Body of pancreas (tissue), 4 donors: ENCODE measurements at regions not wholly inside any gene's neighbourhood (a gene's known extent, or its start where the extent isn't known, plus 50 kb on each side); places are given as distances from the start of the nearest gene placed in this dataset.

ENCODE experiments used
- ATAC-seq: fragments of 150-250 bp; one replicate; pipeline ENCODE4 v1.9.1; 2016
- DNase-seq, 4 donors: peaks; one replicate each; pipeline ENCODE4 v3.0.0-alpha.2; 2019
- H3K27ac ChIP-seq, 4 donors: fragments of 200-600 bp; sonication (generic); 1 replicate in 3 of 4; 2 replicates in 1 of 4; pipeline versions ENCODE4 v1.5.1 to v1.6.1; 2016 to 2019; ENCODE audit warnings: mild to moderate bottlenecking in 1 of 4, mixed read lengths in 1 of 4, moderate library complexity in 1 of 4
- H3K27me3 ChIP-seq, 2 donors: fragments of 200-600 bp; sonication (generic); one replicate each; pipeline ENCODE4 v1.6.0; 2016; ENCODE audit warnings: mild to moderate bottlenecking in 1 of 2
- H3K36me3 ChIP-seq, 2 donors: fragments of 200-600 bp; sonication (generic); replicated peaks in 1 of 2; 2 replicates each; pipeline ENCODE4 v1.5.1; 2016; ENCODE audit warnings: low read depth in 2 of 2; ENCODE audit not compliant: insufficient read depth in 1 of 2
- H3K4me1 ChIP-seq: fragments of 200-600 bp; sonication (generic); one replicate; pipeline ENCODE4 v1.6.0; 2016
- H3K4me3 ChIP-seq, 2 donors: fragments of 200-600 bp; sonication (generic); 1 replicate in 1 of 2; 2 replicates in 1 of 2; pipeline ENCODE4 v1.5.1; 2016 to 2019
- H3K9me3 ChIP-seq, 3 donors: fragments of 200-600 bp; sonication (generic); 1 replicate in 2 of 3; 2 replicates in 1 of 3; pipeline ENCODE4 v1.5.1; 2016
- CTCF ChIP-seq, 7 experiments: fragments of 450-650 bp in 4 of 7; fragments of 200-600 bp in 3 of 7; sonication (generic) in 3 of 7; IDR thresholded peaks; one replicate each; pipeline ENCODE4 v1.5.1; 2016 to 2019; ENCODE audit warnings: antibody characterized with exemption in 7 of 7
- POLR2A ChIP-seq, 3 donors: fragments of 450-650 bp; IDR thresholded peaks; one replicate each; pipeline ENCODE4 v1.6.1; 2016; ENCODE audit warnings: antibody characterized with exemption in 3 of 3, mild to moderate bottlenecking in 2 of 3
- WGBS, 2 donors: methylation state at CpG; one replicate each; pipeline ENCODE4 v1.1.5; 2017; 5-methylcytosine and 5-hydroxymethylcytosine counted together
- intact Hi-C: fragments of 100-400 bp; cut with DNase I; formaldehyde crosslinking; loops from one replicate; pipeline ENCODE4 v1.15.1; 2023

- TF ChIP-seq CTCF (IDR thresholded peaks at IDR 0.05) = no peak
- TF ChIP-seq POLR2A (IDR thresholded peaks at IDR 0.05) = no peak
- Histone ChIP-seq H3K4me1 (no peaks in the 10 kb centered on the region), H3K27me3 (no peaks in the 10 kb centered on the region), H3K36me3 (no peaks in the 10 kb centered on the region), H3K27ac (no peak overlapping the region), H3K4me3 (no peak overlapping the region), H3K9me3 (no peaks in the 10 kb centered on the region)
- 40 to 43% methylated on average over 3 of the region's 3 CpGs for WGBS, 2 donors
- intact Hi-C loops = no loop called here
- no peak for DNase-seq
- no peak for ATAC-seq
Measured at GRCh38 chr4:34615315-34615714, 1629.0 kb downstream of the ARAP2 start.

GRCh38 chr4:34619531-34620162, 1624.7 kb downstream of the ARAP2 start:
- ATAC-seq (no peak), DNase-seq (no peak)
- no peak overlapping the region for H3K27ac ChIP-seq
- no peaks in the 10 kb centered on the region for H3K36me3 ChIP-seq
- intact Hi-C loops = no loop called here
- H3K9me3 ChIP-seq = no peaks in the 10 kb centered on the region
- TF ChIP-seq CTCF (IDR thresholded peaks at IDR 0.05) = no peak
- 58 to 59% methylated on average over 6 of the region's 6 CpGs for WGBS, 2 donors
- H3K4me3 ChIP-seq = no peak overlapping the region
- H3K27me3 ChIP-seq = no peaks in the 10 kb centered on the region
- H3K4me1 ChIP-seq = no peaks in the 10 kb centered on the region

- no peak overlapping the region for H3K27ac ChIP-seq
- no peaks in the 10 kb centered on the region for H3K4me1 ChIP-seq
- no peak overlapping the region for H3K4me3 ChIP-seq
- H3K36me3 ChIP-seq = no peaks in the 10 kb centered on the region
- H3K9me3 ChIP-seq = no peaks in the 10 kb centered on the region
- no peaks in the 10 kb centered on the region for H3K27me3 ChIP-seq
- intact Hi-C loops = no loop called here
- 40 to 56% methylated on average over 2 of the region's 2 CpGs for WGBS, 2 donors
- TF ChIP-seq CTCF (IDR thresholded peaks at IDR 0.05) (no peak), POLR2A (IDR thresholded peaks at IDR 0.05) (no peak)
- no peak for DNase-seq
- no peak for ATAC-seq
Measured at GRCh38 chr4:34628471-34628870, 1615.8 kb downstream of the ARAP2 start.

GRCh38 chr4:34629451-34629850, 1614.9 kb downstream of the ARAP2 start:
- Histone ChIP-seq H3K36me3 (no peaks in the 10 kb centered on the region), H3K4me1 (no peaks in the 10 kb centered on the region), H3K4me3 (no peak overlapping the region), H3K9me3 (no peaks in the 10 kb centered on the region), H3K27ac (no peak overlapping the region), H3K27me3 (no peaks in the 10 kb centered on the region)
- TF ChIP-seq POLR2A (IDR thresholded peaks at IDR 0.05) = no peak
- no peak for TF ChIP-seq CTCF (IDR thresholded peaks at IDR 0.05)
- no peak for DNase-seq
- no peak for ATAC-seq
- WGBS, 2 donors = 68 to 72% methylated on average over 2 of the region's 2 CpGs
- intact Hi-C loops = no loop called here

- no peaks in the 10 kb centered on the region for H3K9me3 ChIP-seq
- no peak overlapping the region for H3K4me3 ChIP-seq
- no peaks in the 10 kb centered on the region for H3K36me3 ChIP-seq
- H3K27me3 ChIP-seq = no peaks in the 10 kb centered on the region
- no peaks in the 10 kb centered on the region for H3K4me1 ChIP-seq
- intact Hi-C loops = no loop called here
- DNase-seq (no peak), ATAC-seq (no peak)
- no peak for TF ChIP-seq CTCF (IDR thresholded peaks at IDR 0.05)
- no peak for TF ChIP-seq POLR2A (IDR thresholded peaks at IDR 0.05)
- 53 to 54% methylated on average over 2 of the region's 2 CpGs for WGBS, 2 donors
- H3K27ac ChIP-seq = no peak overlapping the region
Measured at GRCh38 chr4:34633241-34633640, 1611.1 kb downstream of the ARAP2 start.
